ENCODE measurements at regions not wholly inside any gene's neighbourhood (a gene's known extent, or its start where the extent isn't known, plus 50 kb on each side); places are given as distances from the start of the nearest gene placed in this dataset.

DNA sequence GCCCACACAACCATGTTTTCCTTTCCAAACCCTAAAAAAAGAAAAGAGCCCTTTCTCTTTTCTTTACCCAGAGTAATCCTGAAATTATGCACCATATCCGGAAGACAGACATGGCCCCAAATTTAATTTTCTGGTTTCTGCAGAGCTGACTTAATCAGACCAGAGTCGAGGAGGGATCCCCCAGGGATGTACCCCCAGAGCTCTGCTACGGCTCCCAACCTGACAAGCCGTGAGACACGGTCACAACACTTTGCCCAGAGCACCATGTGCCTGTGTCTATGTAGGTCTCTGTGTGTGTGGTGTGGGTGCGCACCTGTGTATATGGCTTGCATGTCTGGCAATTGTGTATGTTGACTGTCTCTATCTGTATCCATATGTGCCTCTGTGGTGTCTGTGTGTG is 77.6 kb upstream of the CLMN start:
- TF ChIP-seq POLR2A (IDR thresholded peaks at IDR 0.05; ENCODE audit: low read depth, low read length), result no peak
- TF ChIP-seq, protein P1, sequence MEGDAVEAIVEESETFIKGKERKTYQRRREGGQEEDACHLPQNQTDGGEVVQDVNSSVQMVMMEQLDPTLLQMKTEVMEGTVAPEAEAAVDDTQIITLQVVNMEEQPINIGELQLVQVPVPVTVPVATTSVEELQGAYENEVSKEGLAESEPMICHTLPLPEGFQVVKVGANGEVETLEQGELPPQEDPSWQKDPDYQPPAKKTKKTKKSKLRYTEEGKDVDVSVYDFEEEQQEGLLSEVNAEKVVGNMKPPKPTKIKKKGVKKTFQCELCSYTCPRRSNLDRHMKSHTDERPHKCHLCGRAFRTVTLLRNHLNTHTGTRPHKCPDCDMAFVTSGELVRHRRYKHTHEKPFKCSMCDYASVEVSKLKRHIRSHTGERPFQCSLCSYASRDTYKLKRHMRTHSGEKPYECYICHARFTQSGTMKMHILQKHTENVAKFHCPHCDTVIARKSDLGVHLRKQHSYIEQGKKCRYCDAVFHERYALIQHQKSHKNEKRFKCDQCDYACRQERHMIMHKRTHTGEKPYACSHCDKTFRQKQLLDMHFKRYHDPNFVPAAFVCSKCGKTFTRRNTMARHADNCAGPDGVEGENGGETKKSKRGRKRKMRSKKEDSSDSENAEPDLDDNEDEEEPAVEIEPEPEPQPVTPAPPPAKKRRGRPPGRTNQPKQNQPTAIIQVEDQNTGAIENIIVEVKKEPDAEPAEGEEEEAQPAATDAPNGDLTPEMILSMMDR (IDR thresholded peaks at IDR 0.05; ENCODE audit: extremely low read depth in 1 of 2, insufficient read depth in 1 of 2, low read depth in 1 of 2, low read length in 2 of 2), result no peak
- TF ChIP-seq EZH2 (IDR thresholded peaks at IDR 0.05; ENCODE audit: borderline replicate concordance, low read depth, low read length, severe bottlenecking), result no peak
- no peak for TF ChIP-seq FOS (IDR thresholded peaks at IDR 0.05; ENCODE audit: borderline replicate concordance, insufficient read depth, low read length)
- TF ChIP-seq POLR2AphosphoS5 (IDR thresholded peaks at IDR 0.05; ENCODE audit: insufficient read depth, low read depth, low read length), result no peak
- no peak for TF ChIP-seq MYC (IDR thresholded peaks at IDR 0.05; ENCODE audit: low read depth, low read length)
- TF ChIP-seq, protein P2, sequence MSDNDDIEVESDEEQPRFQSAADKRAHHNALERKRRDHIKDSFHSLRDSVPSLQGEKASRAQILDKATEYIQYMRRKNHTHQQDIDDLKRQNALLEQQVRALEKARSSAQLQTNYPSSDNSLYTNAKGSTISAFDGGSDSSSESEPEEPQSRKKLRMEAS (IDR thresholded peaks at IDR 0.05; ENCODE audit: insufficient read depth, insufficient read length), result no peak

All from endothelial cell of umbilical vein (primary cell).